GM12892 (cell line): ENCODE measurements at regions not wholly inside any gene's neighbourhood (a gene's known extent, or its start where the extent isn't known, plus 50 kb on each side); places are given as distances from the start of the nearest gene placed in this dataset.

Source experiments
- POLR2AphosphoS5 ChIP-seq: IDR thresholded peaks from 2 replicates; pipeline ENCODE4 v1.6.1; 2011; ENCODE audit warnings: low read depth, low read length, control low read depth
- TAF1 ChIP-seq: IDR thresholded peaks from 2 replicates; pipeline ENCODE4 v1.6.1; 2011; ENCODE audit warnings: low read depth, mild to moderate bottlenecking, control low read depth, low read length, borderline replicate concordance

DNA sequence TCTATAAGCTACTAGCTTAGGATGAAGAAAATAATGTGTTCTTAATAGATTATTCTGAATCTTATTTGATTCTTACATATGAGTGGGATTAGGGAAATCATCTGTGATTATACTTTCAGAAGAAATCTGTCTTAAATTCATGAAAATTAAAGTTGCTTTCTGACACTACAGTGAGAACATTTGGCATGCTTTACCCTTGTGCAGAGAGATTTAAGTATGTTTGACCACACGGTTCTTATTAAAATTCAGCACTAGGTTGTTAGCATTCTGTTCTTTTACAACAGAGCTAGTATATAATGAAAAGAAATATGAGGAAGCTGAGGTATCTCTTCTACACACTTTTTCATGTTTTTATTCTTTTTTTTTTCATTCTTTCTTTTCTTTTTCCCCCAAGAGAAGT, 2723.9 kb downstream of the PCDH9 start:
- TF ChIP-seq TAF1 (no peak), POLR2AphosphoS5 (no peak)
